SW480 (cell line): ENCODE measurements at regions not wholly inside any gene's neighbourhood (a gene's known extent, or its start where the extent isn't known, plus 50 kb on each side); places are given as distances from the start of the nearest gene placed in this dataset.

Source experiments
- DNase-seq: peaks from one replicate; pipeline ENCODE4 v3.0.0-alpha.2; 2016; ENCODE audit warnings: low spot score

- DNase-seq, result peak; percentile 50
These were observed 130.8 kb downstream of the PHLDA1 start for GRCh38 chr12:75900781-75901254.

GRCh38 chr12:75900226-75900625 is 131.3 kb downstream of the PHLDA1 start:
- no peak for DNase-seq

DNA sequence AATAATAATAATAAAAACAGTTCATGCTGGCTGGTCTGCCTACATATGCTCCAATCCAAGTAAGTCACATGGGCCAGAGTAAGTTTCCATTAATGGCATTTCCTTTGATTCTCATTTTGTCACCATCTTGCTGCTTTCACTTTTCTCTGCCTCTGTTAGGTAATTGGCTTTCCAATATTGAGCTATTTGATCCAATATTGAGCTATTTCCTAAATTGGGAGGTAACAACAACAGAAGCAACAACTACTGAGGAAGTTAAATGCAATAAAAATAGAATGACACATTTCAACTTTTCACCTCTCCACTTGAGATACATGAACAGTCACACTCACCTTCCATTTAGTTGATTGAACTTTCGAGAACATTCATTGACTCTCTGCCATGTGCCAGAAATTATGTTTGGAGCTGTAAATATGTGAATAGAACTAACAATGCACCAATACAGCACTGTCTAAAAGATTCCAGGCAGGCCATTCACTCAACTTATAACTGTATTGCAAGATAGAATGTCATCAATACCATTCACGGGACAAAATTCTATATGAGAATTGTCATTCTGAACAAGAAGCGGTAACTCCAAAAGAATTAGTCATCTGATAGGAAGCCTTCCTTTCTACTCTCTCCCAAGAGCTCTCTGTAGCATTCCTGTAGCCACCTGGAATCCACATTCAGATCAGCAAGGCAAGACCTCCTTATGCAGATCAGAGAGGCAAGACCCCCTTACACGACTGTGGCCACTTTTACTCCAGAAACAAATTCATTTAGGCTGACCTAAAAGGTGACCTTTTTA is 136.4 kb downstream of the PHLDA1 start:
- no peak for DNase-seq

GRCh38 chr12:75893765-75894164 is 137.8 kb downstream of the PHLDA1 start:
- no peak for DNase-seq

- peak; percentile 17 for DNase-seq
These were observed 138.7 kb downstream of the PHLDA1 start for GRCh38 chr12:75892731-75893408.

DNA sequence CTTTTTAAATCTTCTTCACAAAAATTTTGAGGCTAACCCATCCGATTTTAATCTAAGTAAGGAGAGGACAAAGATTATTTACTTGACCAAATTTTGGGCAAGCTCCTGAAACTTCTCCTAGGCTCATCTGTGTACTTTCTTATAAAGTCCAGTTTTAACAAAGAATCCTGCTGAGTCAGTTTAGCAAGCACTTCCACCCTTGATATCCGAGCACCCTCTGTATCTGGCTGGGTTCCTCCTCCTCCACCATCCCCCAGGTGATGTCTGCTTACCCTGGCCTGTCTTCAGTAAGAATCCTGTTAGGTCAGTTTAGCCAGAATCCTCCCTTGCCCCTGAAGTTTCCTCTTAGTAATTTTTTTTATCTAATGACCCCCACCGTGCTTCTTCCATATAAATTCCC is 140.5 kb downstream of the PHLDA1 start:
- no peak for DNase-seq

DNA sequence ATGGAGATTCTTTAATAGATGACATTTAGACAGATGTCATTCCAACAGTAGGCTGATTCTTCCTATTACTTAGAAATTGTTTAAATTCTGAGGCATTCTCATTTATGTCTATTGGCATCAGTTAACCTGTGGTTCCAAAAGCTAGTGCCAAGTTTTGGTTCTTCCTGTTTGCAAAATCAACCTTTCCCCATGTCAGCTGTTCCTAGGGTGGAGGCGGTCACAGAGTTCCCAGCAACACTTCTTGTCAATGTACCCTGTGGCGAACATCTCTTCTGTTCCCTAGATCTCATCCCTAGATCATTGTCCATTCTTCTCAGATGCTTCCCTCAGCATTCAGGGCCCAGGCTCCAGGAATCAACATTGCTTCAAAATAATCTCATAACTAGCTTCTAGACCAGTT is 140.9 kb downstream of the PHLDA1 start:
- no peak for DNase-seq

DNA sequence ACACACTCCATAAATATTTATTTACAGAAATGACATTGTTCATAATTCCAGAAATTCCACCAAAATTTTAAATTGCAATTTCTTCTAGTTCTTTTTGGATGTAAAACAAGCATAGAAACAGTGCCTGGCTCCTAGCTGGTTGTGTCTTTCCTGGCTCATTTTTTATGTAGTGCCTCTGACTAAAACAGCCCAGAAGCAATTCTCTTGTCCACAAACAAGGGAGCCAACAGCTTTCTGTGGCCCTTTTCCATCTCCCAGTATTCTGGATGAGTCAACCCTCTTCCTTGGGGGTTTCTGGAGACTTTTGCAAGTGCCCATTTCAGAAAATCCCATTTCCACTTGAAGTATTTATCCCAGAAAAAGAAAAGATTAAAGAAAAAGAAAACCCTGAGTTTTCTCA is 141.4 kb downstream of the PHLDA1 start:
- DNase-seq, result no peak

GRCh38 chr12:75888874-75889613 is 142.5 kb downstream of the PHLDA1 start:
- DNase-seq, result no peak

DNA sequence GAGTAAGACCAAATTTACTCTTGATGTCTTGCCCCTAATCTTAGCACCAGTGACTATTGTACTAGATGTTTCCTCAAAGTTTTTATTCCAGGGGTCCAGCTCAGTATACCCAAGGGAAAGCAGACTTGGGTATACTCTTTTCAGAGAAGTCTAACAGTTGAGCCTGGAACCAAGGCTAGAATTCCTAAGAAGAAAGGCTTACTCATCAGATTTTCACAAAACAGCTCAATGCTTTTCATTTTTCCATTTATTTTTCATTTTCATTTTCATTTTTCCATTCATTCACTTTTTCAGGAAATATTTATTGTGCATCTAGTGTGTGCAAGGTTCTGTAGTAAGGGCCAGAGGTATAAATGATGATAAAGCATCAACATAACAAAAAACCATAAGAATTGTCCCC is 143.2 kb downstream of the PHLDA1 start:
- no peak for DNase-seq

DNA sequence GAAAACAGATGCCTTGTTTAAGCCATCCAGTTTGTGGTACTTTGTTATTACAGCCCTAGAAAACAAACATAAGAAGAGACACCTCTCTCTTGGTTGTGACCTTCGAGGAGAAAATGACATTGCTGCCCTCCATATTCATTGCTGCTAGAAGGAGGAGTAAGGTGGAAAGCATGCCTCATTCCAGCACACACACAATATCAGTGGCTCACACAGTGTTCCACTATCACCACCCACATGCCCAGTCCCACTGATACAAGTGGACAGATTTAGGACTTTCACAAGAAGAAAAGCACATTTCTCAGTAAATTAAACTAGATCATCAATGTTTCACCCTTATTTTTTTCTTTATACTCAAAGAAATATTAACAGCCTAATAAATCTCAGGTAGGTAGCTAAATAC is 143.6 kb downstream of the PHLDA1 start:
- no peak for DNase-seq

- no peak for DNase-seq
These were observed 147.1 kb downstream of the PHLDA1 start for GRCh38 chr12:75884465-75884985.

- DNase-seq, result no peak
These were observed 148.3 kb downstream of the PHLDA1 start for GRCh38 chr12:75883241-75883640.

DNA sequence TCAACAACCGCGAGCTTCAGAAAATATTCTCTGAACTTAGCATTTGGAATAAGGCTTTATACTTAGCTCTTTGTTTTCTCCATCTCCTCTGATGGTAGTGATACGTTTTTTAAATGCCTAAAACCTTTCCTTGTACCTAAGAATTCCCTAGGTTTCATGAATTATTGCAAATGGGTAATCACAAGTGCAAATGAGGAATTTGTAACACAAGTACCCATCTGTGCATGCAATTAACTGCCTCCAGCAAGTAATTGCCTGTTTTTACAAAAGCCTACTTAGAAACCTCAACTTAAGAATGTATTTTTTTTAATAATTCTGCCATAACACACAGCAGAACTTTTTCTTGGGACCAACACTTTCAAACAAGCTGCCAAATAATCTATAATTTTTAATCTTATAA is 149.2 kb downstream of the PHLDA1 start:
- no peak for DNase-seq

- DNase-seq, result no peak
These were observed 149.7 kb downstream of the PHLDA1 start for GRCh38 chr12:75881920-75882319.

GRCh38 chr12:75877763-75878621 is 153.6 kb downstream of the PHLDA1 start:
- DNase-seq, result peak; percentile 61

- DNase-seq, result peak; percentile 24
These were observed 154.5 kb downstream of the PHLDA1 start for GRCh38 chr12:75876832-75877762.

GRCh38 chr12:75874441-75874840 is 157.1 kb downstream of the PHLDA1 start:
- DNase-seq, result no peak

- no peak for DNase-seq
These were observed 158.8 kb downstream of the PHLDA1 start for GRCh38 chr12:75872762-75873161.

DNA sequence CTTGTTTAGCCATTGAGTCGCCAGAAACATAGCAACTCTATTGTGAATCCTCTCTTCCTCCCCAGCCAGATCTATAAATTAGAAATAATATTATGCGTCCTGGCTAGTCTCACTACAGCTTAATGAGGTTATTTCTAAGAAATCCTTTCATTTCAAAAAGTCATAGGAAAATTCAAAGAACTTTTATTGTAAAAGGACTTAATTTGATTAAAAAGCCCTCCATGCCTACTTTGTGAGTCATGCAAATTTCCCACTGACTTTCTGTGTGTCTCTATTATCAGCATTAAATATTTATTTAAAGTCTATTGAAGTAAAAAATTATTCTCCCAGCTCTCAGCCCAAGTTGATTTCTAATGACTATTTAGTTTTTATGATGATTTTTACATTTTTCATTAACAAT is 160.7 kb downstream of the PHLDA1 start:
- no peak for DNase-seq
